CD14-positive monocyte (primary cell): ENCODE measurements at regions not wholly inside any gene's neighbourhood (a gene's known extent, or its start where the extent isn't known, plus 50 kb on each side); places are given as distances from the start of the nearest gene placed in this dataset.

Experiments
- DNase-seq, 3 donors: peaks; one replicate each; pipeline ENCODE4 v3.0.0-alpha.2; 2011 to 2022
- H2AFZ ChIP-seq: 2 replicates; pipeline ENCODE4 v1.6.0; 2012; ENCODE audit warnings: mild to moderate bottlenecking, low read depth, low read length, inconsistent platforms; ENCODE audit not compliant: insufficient read depth, poor library complexity, severe bottlenecking
- H3K27ac ChIP-seq, 2 donors: 1 replicate in 1 of 2; 2 replicates in 1 of 2; pipeline ENCODE4 v1.5.1; 2012 to 2013; ENCODE audit warnings: low read length in 2 of 2, control low read depth in 1 of 2, inconsistent platforms in 1 of 2, low read depth in 1 of 2, mild to moderate bottlenecking in 1 of 2
- H3K27me3 ChIP-seq, 2 donors: one replicate each; pipeline versions ENCODE4 v1.6.0 to v1.6.1; 2011 to 2013; ENCODE audit warnings: low read length in 2 of 2; ENCODE audit not compliant: control insufficient read depth in 2 of 2, insufficient read depth in 2 of 2
- H3K36me3 ChIP-seq, 2 donors: replicated peaks in 1 of 2; 1 replicate in 1 of 2; 2 replicates in 1 of 2; pipeline versions ENCODE4 v1.5.1 to v1.6.1; 2012 to 2013; ENCODE audit warnings: low read length in 2 of 2, control low read depth in 1 of 2, inconsistent platforms in 1 of 2, mild to moderate bottlenecking in 1 of 2; ENCODE audit not compliant: insufficient read depth in 2 of 2, control insufficient read depth in 1 of 2
- H3K4me1 ChIP-seq, 2 donors: 1 replicate in 1 of 2; 2 replicates in 1 of 2; pipeline versions ENCODE4 v1.5.1 to v1.6.1; 2012 to 2013; ENCODE audit warnings: low read length in 2 of 2, control low read depth in 1 of 2, inconsistent platforms in 1 of 2, mild to moderate bottlenecking in 1 of 2, moderate library complexity in 1 of 2; ENCODE audit not compliant: insufficient read depth in 2 of 2, control insufficient read depth in 1 of 2
- H3K4me2 ChIP-seq: replicated peaks from 2 replicates; pipeline ENCODE3; 2012; ENCODE audit warnings: low read length, moderate library complexity, mild to moderate bottlenecking; ENCODE audit not compliant: poor library complexity, severe bottlenecking; ENCODE audit errors: extremely low read depth
- H3K4me3 ChIP-seq, 3 experiments: fragments of 200-600 bp in 1 of 3; sonication (generic) in 1 of 3; replicated peaks in 1 of 3; 1 replicate in 2 of 3; 2 replicates in 1 of 3; pipeline ENCODE4 v1.5.1; 2011 to 2013; ENCODE audit warnings: low read length in 3 of 3, mild to moderate bottlenecking in 3 of 3, control low read depth in 2 of 3, low read depth in 2 of 3, inconsistent platforms in 1 of 3, moderate library complexity in 1 of 3
- H3K79me2 ChIP-seq: 2 replicates; pipeline ENCODE4 v1.6.0; 2012; ENCODE audit warnings: mild to moderate bottlenecking, control low read depth, inconsistent platforms, low read length, moderate library complexity; ENCODE audit not compliant: insufficient read depth
- H3K9ac ChIP-seq: 2 replicates; pipeline ENCODE4 v1.6.0; 2017; ENCODE audit warnings: low read length, mild to moderate bottlenecking; ENCODE audit not compliant: insufficient read depth, poor library complexity, severe bottlenecking
- H3K9me3 ChIP-seq, 2 donors: replicated peaks in 1 of 2; 1 replicate in 1 of 2; 2 replicates in 1 of 2; pipeline versions ENCODE4 v1.5.1 to v1.6.1; 2012 to 2013; ENCODE audit warnings: low read length in 2 of 2, control low read depth in 1 of 2; ENCODE audit not compliant: control insufficient read depth in 1 of 2, insufficient read depth in 1 of 2
- H4K20me1 ChIP-seq: 2 replicates; pipeline ENCODE4 v1.6.0; 2012; ENCODE audit warnings: mild to moderate bottlenecking, low read length, control low read depth, moderate library complexity; ENCODE audit not compliant: insufficient read depth
- H3K27ac Mint-ChIP-seq, 7 donors: one replicate each; pipeline ENCODE4 v1.8.0; 2020; ENCODE audit warnings: mild to moderate bottlenecking in 7 of 7, mixed read lengths in 7 of 7, moderate library complexity in 6 of 7, inconsistent platforms in 2 of 7
- H3K27me3 Mint-ChIP-seq, 3 donors: one replicate each; pipeline ENCODE4 v1.8.0; 2021 to 2022; ENCODE audit warnings: low read depth in 3 of 3, mild to moderate bottlenecking in 3 of 3, mixed read lengths in 3 of 3, moderate library complexity in 3 of 3, inconsistent platforms in 1 of 3
- H3K36me3 Mint-ChIP-seq, 2 donors: one replicate each; pipeline ENCODE4 v1.8.0; 2020; ENCODE audit warnings: mixed read lengths in 2 of 2, inconsistent platforms in 1 of 2, mild to moderate bottlenecking in 1 of 2
- H3K4me1 Mint-ChIP-seq: one replicate; pipeline ENCODE4 v1.8.0; 2020; ENCODE audit warnings: mild to moderate bottlenecking, mixed read lengths
- H3K4me3 Mint-ChIP-seq, 2 donors: one replicate each; pipeline ENCODE4 v1.8.0; 2020; ENCODE audit warnings: mild to moderate bottlenecking in 2 of 2, mixed read lengths in 2 of 2, moderate library complexity in 1 of 2
- H3K9me3 Mint-ChIP-seq, 7 donors: one replicate each; pipeline ENCODE4 v1.8.0; 2020 to 2022; ENCODE audit warnings: mixed read lengths in 7 of 7, mild to moderate bottlenecking in 6 of 7, moderate library complexity in 6 of 7, inconsistent platforms in 2 of 7
- WGBS: methylation state at CpG from one replicate; pipeline ENCODE4 v1.1.5; 2013; ENCODE audit warnings: missing lambda C conversion rate; ENCODE audit not compliant: insufficient coverage; 5-methylcytosine and 5-hydroxymethylcytosine counted together
- intact Hi-C, 2 donors: fragments of 100-400 bp; cut with micrococcal nuclease; formaldehyde crosslinking; loops; one replicate each; pipeline versions ENCODE4 v1.15.0 to v1.15.1; 2023
- TF ChIP-seq, protein P1 (sequence below): fragments of 200-600 bp; IDR thresholded peaks from one replicate; pipeline ENCODE4 v1.8.0; 2022; ENCODE audit warnings: antibody characterized with exemption, mild to moderate bottlenecking

DNA sequence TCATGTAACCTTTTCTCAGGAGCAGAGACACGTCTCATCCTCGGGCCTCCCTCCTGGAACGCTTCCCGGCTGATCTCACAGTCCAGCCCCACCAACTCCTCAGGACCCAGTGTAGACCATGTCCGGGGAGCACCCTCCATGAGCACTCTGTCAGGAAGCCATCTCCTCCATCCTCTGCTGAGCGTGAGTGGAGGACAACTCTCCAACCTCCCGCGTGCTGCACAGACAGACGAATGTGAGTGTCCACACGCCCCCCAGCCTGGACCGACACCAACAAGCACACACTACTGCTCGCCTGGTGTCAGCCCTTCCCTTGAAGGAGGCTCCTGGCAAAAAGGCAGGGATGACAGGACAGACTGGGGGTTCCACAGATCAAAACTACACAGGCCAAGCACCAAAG is 86.6 kb downstream of the SHANK2 start:
- intact Hi-C loops: no loop called here
- no peak overlapping the region for H3K4me3 ChIP-seq
- Mint-ChIP-seq H3K4me3 (no peak overlapping the region), H3K27ac (peak overlapping the region in 1 of 7 donors; percentile 7), H3K36me3 (no peaks in the 10 kb centered on the region), H3K9me3 (peaks cover 0 to 6% (median 3%) of the 10 kb centered on the region in 7 donors), H3K27me3 (peaks cover 1 to 8% (median 2%) of the 10 kb centered on the region in 3 donors), H3K4me1 (no peaks in the 10 kb centered on the region)
- H3K27me3 ChIP-seq: no peaks in the 10 kb centered on the region
- no peaks in the 10 kb centered on the region for H3K4me1 ChIP-seq
- no peaks in the 10 kb centered on the region for H4K20me1 ChIP-seq
- no peak overlapping the region for H3K4me2 ChIP-seq
- no peaks in the 10 kb centered on the region for H3K36me3 ChIP-seq
- H3K27ac ChIP-seq: no peak overlapping the region
- no peak overlapping the region for H3K9ac ChIP-seq
- TF ChIP-seq, protein P1, sequence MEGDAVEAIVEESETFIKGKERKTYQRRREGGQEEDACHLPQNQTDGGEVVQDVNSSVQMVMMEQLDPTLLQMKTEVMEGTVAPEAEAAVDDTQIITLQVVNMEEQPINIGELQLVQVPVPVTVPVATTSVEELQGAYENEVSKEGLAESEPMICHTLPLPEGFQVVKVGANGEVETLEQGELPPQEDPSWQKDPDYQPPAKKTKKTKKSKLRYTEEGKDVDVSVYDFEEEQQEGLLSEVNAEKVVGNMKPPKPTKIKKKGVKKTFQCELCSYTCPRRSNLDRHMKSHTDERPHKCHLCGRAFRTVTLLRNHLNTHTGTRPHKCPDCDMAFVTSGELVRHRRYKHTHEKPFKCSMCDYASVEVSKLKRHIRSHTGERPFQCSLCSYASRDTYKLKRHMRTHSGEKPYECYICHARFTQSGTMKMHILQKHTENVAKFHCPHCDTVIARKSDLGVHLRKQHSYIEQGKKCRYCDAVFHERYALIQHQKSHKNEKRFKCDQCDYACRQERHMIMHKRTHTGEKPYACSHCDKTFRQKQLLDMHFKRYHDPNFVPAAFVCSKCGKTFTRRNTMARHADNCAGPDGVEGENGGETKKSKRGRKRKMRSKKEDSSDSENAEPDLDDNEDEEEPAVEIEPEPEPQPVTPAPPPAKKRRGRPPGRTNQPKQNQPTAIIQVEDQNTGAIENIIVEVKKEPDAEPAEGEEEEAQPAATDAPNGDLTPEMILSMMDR: no peak
- H3K79me2 ChIP-seq: no peaks in the 10 kb centered on the region
- no peak for DNase-seq
- H3K9me3 ChIP-seq: no peaks in the 10 kb centered on the region
- WGBS: 95% methylated on average over 9 of the region's 12 CpGs
- no peak overlapping the region for H2AFZ ChIP-seq

DNA sequence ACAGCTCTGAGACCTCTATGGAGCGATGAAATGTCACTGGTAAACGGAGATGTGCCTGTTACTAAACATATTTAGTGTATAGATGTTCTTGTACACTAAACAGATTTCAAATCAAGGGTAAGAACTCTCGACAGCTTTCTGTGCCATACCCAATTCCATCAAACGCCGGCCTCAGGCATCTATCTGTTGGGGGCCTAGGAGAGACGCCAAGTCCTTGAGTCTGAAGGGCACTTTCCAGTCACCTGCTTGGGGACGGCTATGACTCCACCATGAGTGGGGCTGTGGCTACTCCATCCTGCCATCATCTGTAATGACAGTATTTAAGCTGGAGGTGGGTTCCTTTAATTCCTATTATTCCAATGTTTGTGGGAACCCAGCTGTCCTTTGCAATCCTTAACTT is 87.8 kb downstream of the SHANK2 start:
- H3K36me3 Mint-ChIP-seq: no peaks in the 10 kb centered on the region
- WGBS: 96% methylated on average over 4 of the region's 7 CpGs
- H3K27me3 Mint-ChIP-seq: peaks cover 2 to 11% (median 4%) of the 10 kb centered on the region in 3 donors
- DNase-seq: no peak
- no peaks in the 10 kb centered on the region for H4K20me1 ChIP-seq
- H3K4me3 ChIP-seq: no peak overlapping the region
- intact Hi-C loops: no loop called here
- H3K36me3 ChIP-seq: no peaks in the 10 kb centered on the region
- no peaks in the 10 kb centered on the region for H3K4me1 Mint-ChIP-seq
- H3K27ac Mint-ChIP-seq: no peak overlapping the region
- no peak overlapping the region for H3K4me3 Mint-ChIP-seq
- H3K27me3 ChIP-seq: no peaks in the 10 kb centered on the region
- no peaks in the 10 kb centered on the region for H3K4me1 ChIP-seq
- peaks cover 0 to 6% (median 3%) of the 10 kb centered on the region in 7 donors for H3K9me3 Mint-ChIP-seq
- H3K4me2 ChIP-seq: no peak overlapping the region
- no peaks in the 10 kb centered on the region for H3K79me2 ChIP-seq
- TF ChIP-seq, protein P1: no peak
- no peaks in the 10 kb centered on the region for H3K9me3 ChIP-seq
- no peak overlapping the region for H2AFZ ChIP-seq
- no peak overlapping the region for H3K27ac ChIP-seq
- no peak overlapping the region for H3K9ac ChIP-seq
